K562 (cell line): ENCODE measurements at regions not wholly inside any gene's neighbourhood (a gene's known extent, or its start where the extent isn't known, plus 50 kb on each side); places are given as distances from the start of the nearest gene placed in this dataset.

Experiments
- CBFB ChIP-seq: sonication (generic); formaldehyde crosslinking; IDR thresholded peaks from 2 replicates; pipeline ENCODE4 v1.4.0; 2020; ENCODE audit warnings: mild to moderate bottlenecking, missing genetic modification reagents
- DEAF1 ChIP-seq: fragments of 450-650 bp; formaldehyde crosslinking; IDR thresholded peaks from 2 replicates; pipeline ENCODE4 v1.4.0; 2020; ENCODE audit warnings: mild to moderate bottlenecking, moderate library complexity
- EWSR1 ChIP-seq: fragments of 450-650 bp; IDR thresholded peaks from 2 replicates; pipeline ENCODE4 v1.6.1; 2018; ENCODE audit warnings: borderline replicate concordance, mild to moderate bottlenecking, low read depth, moderate library complexity; ENCODE audit not compliant: partially characterized antibody
- GTF2E2 ChIP-seq: fragments of 200-800 bp; sonication (Bioruptor generic); IDR thresholded peaks from 2 replicates; pipeline ENCODE4 v1.6.1; 2016; ENCODE audit warnings: missing genetic modification characterization, missing compliant biosample characterization
- MTA3 ChIP-seq: fragments of 450-650 bp; formaldehyde crosslinking; IDR thresholded peaks from 2 replicates; pipeline ENCODE4 v1.6.1; 2017; ENCODE audit warnings: mild to moderate bottlenecking, borderline replicate concordance
- PRPF4 ChIP-seq: fragments of 200-400 bp; formaldehyde crosslinking; IDR thresholded peaks from one replicate; pipeline ENCODE4 v1.6.1; 2017; ENCODE audit warnings: low read length, low read depth, mild to moderate bottlenecking; ENCODE audit not compliant: insufficient read depth, poor library complexity, severe bottlenecking
- PTRF ChIP-seq: fragments of 450-650 bp; IDR thresholded peaks from 2 replicates; pipeline ENCODE4 v1.6.1; 2016; ENCODE audit warnings: mild to moderate bottlenecking, missing genetic modification characterization, missing compliant biosample characterization
- SIRT6 ChIP-seq: IDR thresholded peaks from one replicate; pipeline ENCODE4 v1.6.1; 2012; ENCODE audit warnings: low read depth, mild to moderate bottlenecking, control low read depth, inconsistent platforms, low read length, moderate library complexity
- TBL1XR1 ChIP-seq, 2 experiments: IDR thresholded peaks; 2 replicates each; pipeline ENCODE4 v1.6.1; 2012; ENCODE audit warnings: improper control_type of control experiment in 2 of 2, low read length in 2 of 2, mild to moderate bottlenecking in 1 of 2
- TEAD1 ChIP-seq, 2 experiments: fragments of 450-650 bp in 1 of 2; sonication (generic) in 1 of 2; formaldehyde crosslinking; IDR thresholded peaks; 2 replicates each; pipeline versions ENCODE4 v1.4.0 to v1.8.0; 2020 to 2022; ENCODE audit warnings: mild to moderate bottlenecking in 2 of 2, missing genetic modification reagents in 1 of 2
- TRIM24 ChIP-seq, 2 experiments: fragments of 450-650 bp; IDR thresholded peaks; 2 replicates each; pipeline ENCODE4 v1.6.1; 2016
- UBTF ChIP-seq, 2 experiments: IDR thresholded peaks; 2 replicates each; pipeline ENCODE4 v1.6.1; 2012; ENCODE audit warnings: improper control_type of control experiment in 2 of 2, low read depth in 2 of 2, low read length in 2 of 2, borderline replicate concordance in 1 of 2
- USF1 ChIP-seq: sonication (generic); formaldehyde crosslinking; IDR thresholded peaks from 2 replicates; pipeline ENCODE4 v1.9.0; 2022; ENCODE audit warnings: mild to moderate bottlenecking, missing genetic modification reagents
- TF ChIP-seq, protein P1 (sequence below): sonication (generic); formaldehyde crosslinking; IDR thresholded peaks from 2 replicates; pipeline ENCODE4 v1.8.0; 2022; ENCODE audit warnings: mild to moderate bottlenecking, low read depth, missing genetic modification reagents

GRCh38 chr7:155893176-155893575 lies 80.9 kb upstream of the SHH start (continued):
- TF ChIP-seq DEAF1 (no peak), PRPF4 (no peak), SIRT6 (no peak), TRIM24 (IDR thresholded peaks at IDR 0.05) (no peak), TEAD1 (CRISPR knock-in tag; IDR thresholded peaks at IDR 0.05) (no peak), UBTF (IDR thresholded peaks at IDR 0.05; ENCODE audit: borderline replicate concordance in 1 of 2, low read depth in 2 of 2, low read length in 2 of 2) (no peak), EWSR1 (no peak), TBL1XR1 (IDR thresholded peaks at IDR 0.05; ENCODE audit: low read length in 2 of 2) (no peak), PTRF (no peak), CBFB (CRISPR knock-in tag) (no peak), USF1 (CRISPR knock-in tag) (no peak), MTA3 (no peak), GTF2E2 (tag) (no peak)
- TF ChIP-seq, protein P1, sequence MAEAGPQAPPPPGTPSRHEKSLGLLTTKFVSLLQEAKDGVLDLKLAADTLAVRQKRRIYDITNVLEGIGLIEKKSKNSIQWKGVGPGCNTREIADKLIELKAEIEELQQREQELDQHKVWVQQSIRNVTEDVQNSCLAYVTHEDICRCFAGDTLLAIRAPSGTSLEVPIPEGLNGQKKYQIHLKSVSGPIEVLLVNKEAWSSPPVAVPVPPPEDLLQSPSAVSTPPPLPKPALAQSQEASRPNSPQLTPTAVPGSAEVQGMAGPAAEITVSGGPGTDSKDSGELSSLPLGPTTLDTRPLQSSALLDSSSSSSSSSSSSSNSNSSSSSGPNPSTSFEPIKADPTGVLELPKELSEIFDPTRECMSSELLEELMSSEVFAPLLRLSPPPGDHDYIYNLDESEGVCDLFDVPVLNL, result no peak
